ENCODE measurements at regions not wholly inside any gene's neighbourhood (a gene's known extent, or its start where the extent isn't known, plus 50 kb on each side); places are given as distances from the start of the nearest gene placed in this dataset.

DNA sequence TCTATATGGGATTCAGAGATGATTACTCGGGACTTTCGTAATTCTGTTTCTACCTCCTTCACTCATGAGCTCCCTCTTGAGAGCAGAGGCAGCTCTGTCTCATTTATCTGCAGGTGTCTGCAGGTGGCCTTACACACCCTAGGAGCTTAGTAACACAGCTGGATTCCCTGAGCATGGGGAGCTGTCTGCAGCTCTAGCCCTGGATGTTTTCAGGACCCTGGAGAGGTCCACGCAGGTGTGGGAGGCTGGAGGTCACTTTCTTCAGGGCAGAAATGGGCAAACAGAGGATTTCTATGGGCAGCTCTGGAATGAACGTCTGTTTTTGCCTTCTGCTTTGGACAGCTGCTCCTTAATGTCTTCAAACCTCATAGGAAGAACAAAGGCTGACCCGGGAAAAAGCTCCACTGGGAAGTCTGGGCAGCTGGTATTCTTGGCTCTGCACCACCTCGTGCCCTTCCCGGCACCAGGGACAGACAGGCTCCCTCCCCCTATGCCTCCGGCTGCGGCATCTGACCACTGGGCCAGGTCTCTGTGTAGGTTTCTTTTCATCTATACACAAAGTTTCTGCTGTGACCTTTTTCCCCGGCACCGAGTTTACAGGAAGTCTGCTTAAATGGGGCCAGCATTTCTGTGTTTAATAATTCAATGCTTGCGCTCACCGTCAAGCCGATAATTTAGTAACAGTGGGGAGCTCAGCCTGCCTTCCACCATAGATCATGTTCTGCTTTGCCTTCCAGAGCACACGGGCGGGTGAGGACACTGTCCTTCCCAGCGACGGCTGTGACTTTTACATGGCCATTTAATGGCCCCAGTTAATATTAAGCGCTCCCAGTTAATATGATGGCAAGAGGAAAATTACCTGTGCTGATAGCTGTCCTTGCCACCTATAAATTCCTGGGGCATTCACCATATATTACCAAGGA is 320.2 kb upstream of the SFSWAP start:
- TF ChIP-seq, protein P1, sequence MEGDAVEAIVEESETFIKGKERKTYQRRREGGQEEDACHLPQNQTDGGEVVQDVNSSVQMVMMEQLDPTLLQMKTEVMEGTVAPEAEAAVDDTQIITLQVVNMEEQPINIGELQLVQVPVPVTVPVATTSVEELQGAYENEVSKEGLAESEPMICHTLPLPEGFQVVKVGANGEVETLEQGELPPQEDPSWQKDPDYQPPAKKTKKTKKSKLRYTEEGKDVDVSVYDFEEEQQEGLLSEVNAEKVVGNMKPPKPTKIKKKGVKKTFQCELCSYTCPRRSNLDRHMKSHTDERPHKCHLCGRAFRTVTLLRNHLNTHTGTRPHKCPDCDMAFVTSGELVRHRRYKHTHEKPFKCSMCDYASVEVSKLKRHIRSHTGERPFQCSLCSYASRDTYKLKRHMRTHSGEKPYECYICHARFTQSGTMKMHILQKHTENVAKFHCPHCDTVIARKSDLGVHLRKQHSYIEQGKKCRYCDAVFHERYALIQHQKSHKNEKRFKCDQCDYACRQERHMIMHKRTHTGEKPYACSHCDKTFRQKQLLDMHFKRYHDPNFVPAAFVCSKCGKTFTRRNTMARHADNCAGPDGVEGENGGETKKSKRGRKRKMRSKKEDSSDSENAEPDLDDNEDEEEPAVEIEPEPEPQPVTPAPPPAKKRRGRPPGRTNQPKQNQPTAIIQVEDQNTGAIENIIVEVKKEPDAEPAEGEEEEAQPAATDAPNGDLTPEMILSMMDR (IDR thresholded peaks at IDR 0.05): no peak
- TF ChIP-seq POLR2A (IDR thresholded peaks at IDR 0.05): no peak
